NCI-H146 treated with DMSO at 0.1 percent for 48 hours (cell line): ENCODE measurements at regions not wholly inside any gene's neighbourhood (a gene's known extent, or its start where the extent isn't known, plus 50 kb on each side); places are given as distances from the start of the nearest gene placed in this dataset.

ENCODE experiments used
- DNase-seq: peaks from one replicate; lab custom pipeline; 2025; ENCODE audit not compliant: unreplicated experiment; lab: John Stamatoyannopoulos, UW

DNA sequence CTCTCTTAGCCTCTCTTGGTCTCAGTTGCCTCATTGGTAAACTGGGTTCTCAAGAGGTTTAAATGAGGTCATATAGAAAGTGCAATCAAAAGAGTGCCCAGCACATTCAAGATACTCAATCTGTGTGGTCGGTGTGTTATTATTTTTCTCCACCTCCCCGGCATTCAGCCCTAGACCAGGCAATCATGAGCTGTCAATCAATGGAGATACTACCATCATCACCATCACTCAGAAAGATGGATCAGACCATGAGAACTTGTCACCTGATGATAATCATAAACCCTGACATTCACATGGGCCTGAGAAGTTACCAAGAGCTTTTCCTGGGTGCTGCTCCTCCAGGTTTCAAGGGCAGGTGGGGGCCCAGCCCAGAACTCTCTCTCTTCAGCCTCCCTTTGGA lies 166.1 kb downstream of the MN1 start:
- no peak for DNase-seq

DNA sequence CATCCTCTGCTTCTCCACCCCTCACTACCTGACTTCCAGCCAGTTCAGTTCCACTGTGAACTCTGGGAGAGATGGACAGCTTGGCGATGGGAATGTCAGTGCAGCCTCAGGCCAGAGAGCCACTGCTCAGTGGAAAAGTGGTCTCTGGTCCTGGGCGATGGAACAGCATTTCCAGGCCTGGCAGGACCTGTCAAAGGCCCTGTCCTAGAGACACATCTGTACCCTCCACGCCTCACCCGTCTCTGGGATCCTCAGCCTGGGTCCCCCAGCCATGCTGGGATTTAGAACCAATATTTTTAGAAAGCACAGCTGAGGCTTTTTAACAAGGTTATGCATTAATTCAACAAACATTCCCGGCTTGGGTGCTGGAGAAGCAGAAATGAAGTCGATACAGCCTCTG lies 165.7 kb downstream of the MN1 start:
- no peak for DNase-seq

GRCh38 chr22:27636716-27637508 lies 164.6 kb downstream of the MN1 start:
- DNase-seq: no peak

DNA sequence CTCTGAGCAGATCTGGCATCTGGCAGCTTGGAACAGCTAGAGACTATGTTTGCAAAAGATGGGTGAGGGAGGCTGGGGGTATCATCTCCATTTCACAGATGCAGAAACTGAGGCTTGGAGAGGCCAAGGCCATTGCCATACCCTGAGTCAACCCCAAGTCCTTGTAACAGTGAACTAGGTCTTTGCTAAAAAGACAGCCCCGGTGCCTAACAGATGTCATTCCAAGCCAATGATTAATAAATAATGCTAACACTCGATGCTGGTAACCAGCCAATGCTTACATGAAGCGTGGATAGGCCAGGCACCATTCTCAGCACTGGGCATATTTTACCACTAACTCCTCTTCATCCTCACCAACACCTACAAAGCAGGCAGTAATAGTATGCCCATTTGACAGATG lies 164.0 kb downstream of the MN1 start:
- DNase-seq: no peak

DNA sequence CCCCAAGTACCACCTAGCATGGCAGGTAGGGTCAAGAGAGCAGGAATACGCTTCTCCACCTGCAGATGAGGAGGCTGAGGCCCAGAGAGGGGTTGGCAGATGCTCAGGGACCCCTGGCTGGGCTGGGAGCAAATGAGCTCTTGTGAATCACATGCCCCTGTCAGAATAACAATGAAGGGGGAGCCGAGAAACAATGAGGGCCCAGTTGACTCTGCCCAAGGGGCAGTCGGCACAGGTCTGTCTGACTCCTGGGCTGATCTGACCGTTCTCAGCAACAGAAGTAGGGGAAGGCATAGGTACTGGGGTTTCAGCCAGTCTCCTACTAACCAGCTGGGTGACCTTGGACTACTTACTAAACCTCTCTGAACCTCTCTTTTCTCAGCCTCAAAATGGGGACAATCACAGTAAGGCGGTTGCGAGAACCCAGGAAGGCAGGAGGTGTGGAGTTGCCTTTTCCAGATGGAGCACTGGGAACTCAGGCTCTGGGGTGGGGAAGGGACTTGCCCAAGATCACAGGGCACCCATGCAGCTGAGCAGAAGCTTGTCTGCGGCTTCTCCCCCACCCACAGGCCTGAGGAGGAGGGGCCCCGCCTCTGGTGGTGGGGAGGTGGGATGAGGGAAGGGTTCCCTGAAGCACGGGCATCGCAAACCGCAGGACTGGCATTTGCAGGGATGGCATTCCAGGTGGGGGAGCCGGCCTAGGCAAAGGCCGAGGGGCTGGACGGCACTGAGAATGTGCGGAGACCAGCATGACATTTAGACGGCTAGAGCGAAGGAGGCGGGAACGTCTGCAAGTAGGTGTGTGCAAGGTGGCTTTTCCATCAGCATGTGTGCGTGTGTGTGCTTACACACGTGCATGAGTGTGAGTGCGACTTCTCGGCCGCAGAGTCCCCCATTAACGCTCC lies 163.0 kb downstream of the MN1 start:
- no peak for DNase-seq

DNA sequence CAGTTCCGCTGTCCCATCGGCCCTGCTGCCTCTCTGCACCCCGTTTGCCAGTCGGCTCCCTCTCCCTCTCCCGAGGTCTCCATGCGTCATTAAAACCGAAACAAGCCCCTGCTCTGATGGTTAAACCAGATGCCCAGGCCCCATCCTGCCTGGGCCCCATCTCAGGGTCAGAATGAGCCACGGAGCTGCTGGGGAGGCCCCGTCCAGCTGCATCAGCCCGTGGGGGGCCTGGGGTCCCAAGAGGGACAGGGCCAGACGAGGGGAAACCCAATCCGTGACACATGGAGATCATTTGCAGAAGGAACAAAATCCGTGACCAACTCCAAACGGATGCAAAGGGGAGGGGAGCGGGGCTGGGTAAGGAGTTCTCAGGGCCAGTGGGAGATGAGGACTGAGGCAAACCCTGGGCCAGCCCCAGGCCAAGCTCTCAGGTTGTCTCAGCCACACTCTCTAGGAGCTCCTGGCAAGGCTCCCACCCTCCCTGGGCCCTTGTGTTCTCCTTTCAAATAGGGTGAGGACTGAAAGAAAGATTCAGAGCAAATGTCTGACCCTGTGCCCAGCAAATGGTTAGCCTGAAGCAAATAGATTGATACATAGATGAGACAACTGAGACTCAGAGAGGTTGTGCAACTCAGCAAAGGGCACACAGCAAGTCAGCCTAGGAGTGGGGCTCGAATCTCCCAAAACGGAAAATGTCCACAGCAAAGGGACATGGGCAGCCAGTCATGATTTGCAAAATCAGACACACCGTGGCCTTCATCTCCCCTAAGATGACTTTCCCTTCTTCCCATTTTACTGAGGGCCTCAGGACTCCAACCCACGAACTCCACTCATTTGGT lies 162.1 kb downstream of the MN1 start:
- no peak for DNase-seq

DNA sequence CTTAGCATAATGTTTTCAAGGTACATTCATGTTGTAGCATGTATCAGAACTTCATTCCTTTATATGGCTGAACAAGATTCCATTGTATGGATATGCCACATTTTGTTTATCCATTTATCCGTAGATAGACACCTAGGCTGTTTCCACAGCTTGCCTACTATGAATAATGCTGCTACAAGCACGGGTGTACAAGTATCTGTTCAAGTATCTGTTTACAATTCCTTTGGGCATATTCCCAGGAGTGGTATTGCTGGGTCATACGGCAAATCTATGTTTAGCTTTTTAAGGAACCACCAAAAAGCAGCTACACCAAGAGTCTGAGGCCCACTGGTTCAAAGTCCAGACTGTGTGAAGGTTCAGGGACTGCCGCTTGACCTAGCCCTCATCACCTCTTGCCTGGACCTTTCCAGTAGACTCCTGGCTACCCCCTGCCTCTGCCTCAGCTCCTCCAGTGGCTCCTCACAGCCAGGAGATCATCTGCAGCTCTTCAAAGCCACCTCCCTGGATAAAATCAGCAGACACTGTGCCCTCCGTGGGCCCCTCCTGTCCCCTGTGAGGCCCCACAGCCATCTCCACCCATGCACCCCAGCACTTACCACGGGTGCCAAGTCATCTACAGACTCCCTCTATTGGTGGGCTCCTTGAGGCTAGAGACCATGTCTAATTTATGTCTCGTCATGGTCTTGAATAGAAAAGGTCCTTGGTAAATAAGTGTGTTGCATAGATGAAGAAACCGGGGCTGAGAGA lies 160.3 kb downstream of the MN1 start:
- no peak for DNase-seq

GRCh38 chr22:27642104-27642800 lies 159.3 kb downstream of the MN1 start:
- peak; percentile 23 for DNase-seq

- no peak for DNase-seq
Measured at GRCh38 chr22:27643907-27644306, 157.6 kb downstream of the MN1 start.

DNA sequence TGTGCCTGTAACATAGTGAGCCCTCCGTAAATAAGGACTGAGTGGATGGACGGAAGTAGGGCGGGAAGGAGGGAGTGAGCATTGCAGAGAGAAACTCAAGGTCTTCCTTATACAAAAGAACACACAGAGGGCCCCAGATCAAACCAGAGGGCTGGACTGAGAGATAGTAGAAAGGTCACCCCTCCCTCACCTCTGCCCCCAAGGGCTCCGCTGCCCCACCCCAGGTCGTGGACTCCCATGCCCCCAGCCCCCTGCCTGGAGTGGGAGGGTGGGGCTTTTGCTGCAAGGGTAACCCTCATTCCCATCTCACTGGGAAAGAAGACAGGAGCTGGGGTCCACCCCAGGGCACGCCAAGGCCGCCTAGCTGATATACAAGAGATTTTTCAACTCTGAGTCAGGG lies 157.0 kb downstream of the MN1 start:
- DNase-seq: no peak

DNA sequence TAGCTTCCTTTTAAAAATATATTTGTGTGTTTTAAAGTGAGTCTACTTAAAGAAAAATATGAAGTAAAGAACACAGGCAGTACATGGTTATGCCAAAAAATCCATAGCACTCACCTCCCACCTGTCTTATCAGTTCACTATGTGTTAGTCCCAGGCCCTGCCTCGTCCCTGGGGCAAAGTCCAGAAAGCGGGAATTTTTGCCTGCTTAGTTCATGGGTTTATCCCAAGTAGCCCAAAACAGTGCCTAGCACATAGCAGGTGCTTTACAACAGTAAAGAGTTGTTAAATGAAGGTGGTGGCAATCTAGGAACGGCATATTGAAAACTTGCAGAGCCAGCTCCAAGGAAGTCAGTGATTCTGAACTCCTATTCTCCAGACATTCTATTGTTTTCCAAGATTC lies 154.0 kb downstream of the MN1 start:
- DNase-seq: no peak

DNA sequence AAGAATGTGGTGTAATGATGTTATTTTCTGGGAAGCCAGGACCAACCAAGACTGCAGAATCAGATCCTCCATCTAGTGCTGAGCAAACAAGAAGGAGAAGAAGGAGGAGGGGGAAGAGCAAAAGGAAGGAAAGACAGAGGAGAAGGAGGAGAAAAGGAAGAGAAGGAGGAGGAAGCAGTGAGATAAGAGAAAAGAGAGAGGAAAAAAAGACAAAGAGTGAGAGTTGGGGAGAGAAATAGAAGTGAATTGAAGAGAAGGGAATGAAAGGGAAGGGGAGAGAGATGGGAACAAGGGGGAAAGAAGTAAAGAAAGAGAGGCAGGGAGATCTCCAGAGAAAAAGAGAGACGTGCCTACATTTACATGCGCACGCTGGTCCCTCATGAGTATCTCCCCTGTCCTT lies 153.5 kb downstream of the MN1 start:
- no peak for DNase-seq

DNA sequence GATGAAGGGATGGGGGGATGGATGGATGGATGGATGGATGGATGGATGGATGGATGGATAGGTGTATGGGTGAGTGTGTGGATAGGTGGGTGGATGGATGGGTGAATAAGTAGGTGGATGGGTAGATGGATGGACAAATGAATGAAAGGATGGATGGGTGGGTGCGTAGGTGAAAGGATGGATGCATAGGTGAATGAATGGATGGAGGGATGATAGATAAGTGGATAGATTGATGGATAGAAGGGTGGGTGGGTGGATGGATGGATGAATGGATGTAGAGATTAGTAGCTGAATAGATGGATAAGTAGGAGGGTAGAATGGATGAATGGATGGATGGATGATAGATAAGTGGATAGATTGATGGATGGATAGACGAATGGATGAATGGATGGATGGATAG lies 152.7 kb downstream of the MN1 start:
- DNase-seq: no peak

- no peak for DNase-seq
Measured at GRCh38 chr22:27650572-27650971, 151.0 kb downstream of the MN1 start.

DNA sequence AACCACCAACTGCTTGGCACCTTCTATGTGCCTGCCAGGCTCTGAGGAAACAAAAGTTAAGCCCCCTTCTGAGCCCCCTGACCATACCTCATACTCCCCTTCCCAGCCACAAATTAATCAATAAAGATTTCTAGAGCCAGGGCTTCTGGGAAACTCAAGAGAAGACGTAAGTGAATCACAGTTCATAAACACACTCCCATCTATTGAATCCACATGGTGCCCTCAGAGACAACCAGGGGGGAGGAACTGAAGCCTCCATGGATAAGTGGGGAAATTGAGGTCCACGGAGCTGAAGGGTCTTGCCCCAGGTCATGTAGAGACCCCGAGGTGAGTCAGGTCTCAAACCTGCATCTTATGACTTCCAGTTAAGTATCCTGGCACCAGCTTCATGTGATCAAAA lies 150.6 kb downstream of the MN1 start:
- DNase-seq: no peak

DNA sequence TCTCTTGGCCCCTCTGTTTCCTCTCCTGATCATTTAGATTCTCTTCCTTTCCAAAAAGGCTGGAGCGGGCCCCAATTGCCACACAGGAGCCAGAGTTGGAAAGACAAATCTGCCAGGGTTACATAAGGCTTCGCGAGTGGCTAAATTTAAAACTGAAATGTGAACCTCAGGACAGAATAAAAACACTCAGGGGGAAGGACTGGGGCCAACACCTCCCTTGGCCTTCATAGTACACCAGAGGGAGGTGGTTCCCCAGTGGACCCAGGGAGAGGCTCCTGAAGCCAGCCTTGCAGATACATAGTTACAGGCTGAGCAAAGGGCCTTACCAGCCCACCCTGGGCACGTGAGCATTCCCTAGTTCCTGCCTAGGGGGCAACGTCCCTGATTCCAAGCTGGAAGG lies 150.1 kb downstream of the MN1 start:
- no peak for DNase-seq

- no peak for DNase-seq
Measured at GRCh38 chr22:27654546-27655445, 146.8 kb downstream of the MN1 start.

GRCh38 chr22:27655582-27656185 lies 145.9 kb downstream of the MN1 start:
- no peak for DNase-seq

GRCh38 chr22:27656970-27657369 lies 144.6 kb downstream of the MN1 start:
- DNase-seq: no peak
